Heart left ventricle (tissue), 16 donors: ENCODE measurements at regions not wholly inside any gene's neighbourhood (a gene's known extent, or its start where the extent isn't known, plus 50 kb on each side); places are given as distances from the start of the nearest gene placed in this dataset.

Source experiments
- ATAC-seq, 4 donors: fragments of 200-7000 bp; cut with Tn5 transposase; one replicate each; pipeline ENCODE4 v1.9.1; 2020 to 2022; ENCODE audit warnings: moderate library complexity in 4 of 4, mild to moderate bottlenecking in 3 of 4, moderate number of reproducible peaks in 1 of 4
- DNase-seq, 5 donors: peaks; one replicate each; pipeline ENCODE4 v3.0.0-alpha.2; 2020
- H3K27ac ChIP-seq, 12 donors: fragments of 200-600 bp; sonication (generic) in 4 of 12; one replicate each; pipeline versions ENCODE4 v1.5.0 to v1.8.0; 2016 to 2022; ENCODE audit warnings: mild to moderate bottlenecking in 2 of 12
- H3K27me3 ChIP-seq, 9 donors: fragments of 200-600 bp; sonication (generic) in 2 of 9; one replicate each; pipeline versions ENCODE4 v1.5.1 to v1.8.0; 2016 to 2022; ENCODE audit warnings: mild to moderate bottlenecking in 3 of 9
- H3K36me3 ChIP-seq, 9 donors: fragments of 200-600 bp; sonication (generic) in 2 of 9; one replicate each; pipeline versions ENCODE4 v1.5.0 to v1.8.0; 2018 to 2022; ENCODE audit warnings: mild to moderate bottlenecking in 2 of 9
- H3K4me1 ChIP-seq, 12 donors: fragments of 200-600 bp; sonication (generic) in 4 of 12; one replicate each; pipeline versions ENCODE4 v1.5.0 to v1.8.0; 2016 to 2022; ENCODE audit warnings: mild to moderate bottlenecking in 3 of 12
- H3K4me3 ChIP-seq, 12 donors: fragments of 200-600 bp; sonication (generic) in 4 of 12; one replicate each; pipeline versions ENCODE4 v1.5.0 to v1.8.0; 2017 to 2022; ENCODE audit warnings: mild to moderate bottlenecking in 9 of 12, moderate library complexity in 4 of 12
- H3K9me3 ChIP-seq, 12 donors: fragments of 200-600 bp; sonication (generic) in 4 of 12; one replicate each; pipeline versions ENCODE4 v1.5.0 to v1.8.0; 2016 to 2022; ENCODE audit warnings: mild to moderate bottlenecking in 1 of 12
- POLR2A ChIP-seq, 2 donors: fragments of 450-650 bp; IDR thresholded peaks; one replicate each; pipeline ENCODE4 v1.6.1; 2017; ENCODE audit warnings: antibody characterized with exemption in 2 of 2, mild to moderate bottlenecking in 2 of 2, moderate library complexity in 2 of 2
- WGBS, 4 donors: extraction: QIAGEN DNeasy Blood & Tissue Kit in 2 of 4; methylation state at CpG; one replicate each; pipeline versions ENCODE4 v1.1.5 to v1.1.7; 2013 to 2018; 5-methylcytosine and 5-hydroxymethylcytosine counted together
- intact Hi-C, 10 donors: fragments of 100-400 bp; cut with DNase I; formaldehyde crosslinking; loops; one replicate each; pipeline versions ENCODE4 v1.11.1 to v1.14.2; 2022
- TF ChIP-seq, protein P1 (sequence below), 12 donors: fragments of 200-600 bp; sonication (generic) in 4 of 12; IDR thresholded peaks; one replicate each; pipeline versions ENCODE4 v1.5.0 to v1.8.0; 2018 to 2022; ENCODE audit warnings: antibody characterized with exemption in 12 of 12, mild to moderate bottlenecking in 5 of 12
- donor health status: ischemic (EF 13 %, LVEDD 7.1; RV severe dilation, severe dysfunction).
- donor health status: healthy with polysubstance abuse.
- donor health status: DM: no; HTN: yes; CAD: no.
- donor health status: DM: no; HTN: no; CAD: no.
- donor health status: ischemic (EF 25% LVEDD 6.9; RV normal size, moderate dysfunction).
- donor health status: ischemic (EF 25% LVEDD 5.7; RV mildly dilated, moderate dysfunction).
- donor health status: healthy.
- donor health status: DM: yes; HTN: yes; CAD: no.
- donor health status: ischemic (EF 35%, LVEDD 5.7; RV mildly dilated, moderate dysfunction).
- donor health status: nonischemic (EF 11% LVEDD 7.7; RV severe dilation, severe dysfunction).
- donor health status: DM: yes; HTN: yes; CAD: no.
- donor health status: PGD.
- donor health status: ischemic (EF 29% LVEDD 5.4; RV normal size, mild dysfunction).
- donor health status: nonischemic (EF 23%, LVEDD 6.1; RV moderate dilation, normal function).

DNA sequence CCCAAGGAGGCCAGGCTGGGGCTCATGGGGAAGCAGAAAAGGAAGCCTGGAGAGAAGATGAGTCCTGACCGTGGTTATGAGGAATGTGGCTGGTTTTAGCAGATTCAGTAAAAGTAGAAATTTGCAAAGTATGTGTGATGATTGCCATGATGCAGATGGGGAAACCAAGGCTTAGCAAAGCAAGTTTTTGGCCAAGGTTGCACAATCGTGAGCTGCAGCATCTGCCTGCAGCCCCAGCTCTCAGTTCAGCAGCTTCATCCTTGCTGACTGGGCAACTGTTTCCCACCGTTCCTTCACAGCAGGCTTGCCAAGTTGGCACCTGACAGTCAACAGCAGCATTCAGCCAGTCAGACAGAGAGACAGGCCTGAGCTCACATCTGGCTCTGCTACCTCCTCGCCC, 656.7 kb downstream of the MED13L start:
- H3K36me3 ChIP-seq: no peaks in the 10 kb centered on the region
- WGBS, 4 donors: 65 to 78% (median 73%) methylated on average over 4 of the region's 4 CpGs
- peaks cover 0 to 5% (median 0%) of the 10 kb centered on the region in 9 donors for H3K27me3 ChIP-seq
- no peak overlapping the region for H3K4me3 ChIP-seq
- intact Hi-C loops: loop anchor here in 6 of 10 donors (5.0 to 10.0 kb wide), 6 partner anchors 116 to 939 kb away; partner anchors contain the start of gene TBX3 (in 1 of the 6)
- no peak overlapping the region for H3K27ac ChIP-seq
- H3K9me3 ChIP-seq: peaks cover 0 to 10% (median 1%) of the 10 kb centered on the region in 12 donors
- no peak for DNase-seq
- ATAC-seq: no peak
- H3K4me1 ChIP-seq: peaks cover 0 to 11% (median 0%) of the 10 kb centered on the region in 12 donors
- TF ChIP-seq, protein P1, sequence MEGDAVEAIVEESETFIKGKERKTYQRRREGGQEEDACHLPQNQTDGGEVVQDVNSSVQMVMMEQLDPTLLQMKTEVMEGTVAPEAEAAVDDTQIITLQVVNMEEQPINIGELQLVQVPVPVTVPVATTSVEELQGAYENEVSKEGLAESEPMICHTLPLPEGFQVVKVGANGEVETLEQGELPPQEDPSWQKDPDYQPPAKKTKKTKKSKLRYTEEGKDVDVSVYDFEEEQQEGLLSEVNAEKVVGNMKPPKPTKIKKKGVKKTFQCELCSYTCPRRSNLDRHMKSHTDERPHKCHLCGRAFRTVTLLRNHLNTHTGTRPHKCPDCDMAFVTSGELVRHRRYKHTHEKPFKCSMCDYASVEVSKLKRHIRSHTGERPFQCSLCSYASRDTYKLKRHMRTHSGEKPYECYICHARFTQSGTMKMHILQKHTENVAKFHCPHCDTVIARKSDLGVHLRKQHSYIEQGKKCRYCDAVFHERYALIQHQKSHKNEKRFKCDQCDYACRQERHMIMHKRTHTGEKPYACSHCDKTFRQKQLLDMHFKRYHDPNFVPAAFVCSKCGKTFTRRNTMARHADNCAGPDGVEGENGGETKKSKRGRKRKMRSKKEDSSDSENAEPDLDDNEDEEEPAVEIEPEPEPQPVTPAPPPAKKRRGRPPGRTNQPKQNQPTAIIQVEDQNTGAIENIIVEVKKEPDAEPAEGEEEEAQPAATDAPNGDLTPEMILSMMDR (IDR thresholded peaks at IDR 0.05): no peak
- no peak for TF ChIP-seq POLR2A (IDR thresholded peaks at IDR 0.05)

DNA sequence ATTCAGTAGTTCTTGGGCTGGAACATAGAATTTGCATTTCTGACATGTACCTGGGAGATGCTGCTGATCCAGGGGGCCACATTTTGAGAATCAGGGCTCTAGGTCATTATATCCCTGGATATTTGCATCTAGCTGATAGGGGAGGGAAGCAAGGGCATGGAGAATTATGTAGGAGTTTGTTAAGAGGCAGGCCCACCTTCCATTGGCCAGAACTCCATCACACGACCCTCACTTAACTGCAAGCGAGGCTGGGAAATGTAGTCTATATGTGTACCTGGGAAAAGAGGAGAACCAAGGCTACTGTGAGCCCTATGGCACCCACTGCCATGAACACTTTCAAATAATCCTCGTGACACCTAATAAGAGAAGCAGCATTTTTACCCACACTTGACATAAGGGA, 657.6 kb downstream of the MED13L start:
- WGBS, 4 donors: 56 to 83% (median 71%) methylated on average over 2 to 3 of the region's 3 CpGs
- intact Hi-C loops: loop anchor here in 6 of 10 donors (5.0 to 10.0 kb wide), 6 partner anchors 115 to 938 kb away; partner anchors contain the start of gene TBX3 (in 1 of the 6)
- peaks cover 0 to 11% (median 0%) of the 10 kb centered on the region in 12 donors for H3K4me1 ChIP-seq
- no peaks in the 10 kb centered on the region for H3K36me3 ChIP-seq
- H3K4me3 ChIP-seq: no peak overlapping the region
- no peak for DNase-seq
- peaks cover 0 to 3% (median under 1%) of the 10 kb centered on the region in 12 donors for H3K9me3 ChIP-seq
- H3K27ac ChIP-seq: no peak overlapping the region
- ATAC-seq: no peak
- TF ChIP-seq, protein P1 (IDR thresholded peaks at IDR 0.05): no peak
- no peak for TF ChIP-seq POLR2A (IDR thresholded peaks at IDR 0.05)
- peaks cover 0 to 5% (median 0%) of the 10 kb centered on the region in 9 donors for H3K27me3 ChIP-seq

DNA sequence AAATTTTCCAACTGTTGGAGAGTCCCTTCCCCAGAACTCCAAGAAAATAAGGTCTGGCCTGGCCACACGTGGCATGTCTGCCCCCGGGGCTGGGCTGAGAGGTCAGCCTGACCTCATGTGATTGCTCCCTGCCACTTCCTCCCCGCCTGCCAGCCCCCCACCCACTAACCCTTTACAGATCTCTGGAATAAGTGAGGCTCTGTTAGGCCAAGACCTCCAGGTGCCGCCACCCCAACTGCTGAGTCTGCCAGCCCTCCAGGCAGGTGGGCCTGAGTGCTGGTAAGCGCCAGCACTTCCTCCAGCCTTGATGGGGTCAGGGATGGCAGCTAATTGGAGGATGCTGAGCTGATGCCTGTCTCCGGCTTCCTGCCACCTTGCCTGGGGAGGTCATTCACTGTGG, 658.4 kb downstream of the MED13L start:
- H3K27ac ChIP-seq: no peak overlapping the region
- peaks cover 0 to 5% (median 0%) of the 10 kb centered on the region in 9 donors for H3K27me3 ChIP-seq
- peaks cover 0 to 4% (median 0%) of the 10 kb centered on the region in 12 donors for H3K4me1 ChIP-seq
- no peaks in the 10 kb centered on the region for H3K36me3 ChIP-seq
- no peak for DNase-seq
- WGBS, 4 donors: 58 to 81% (median 77%) methylated on average over 4 to 6 of the region's 6 CpGs
- TF ChIP-seq POLR2A (IDR thresholded peaks at IDR 0.05): no peak
- TF ChIP-seq, protein P1 (IDR thresholded peaks at IDR 0.05): no peak
- intact Hi-C loops: no loop called here
- H3K9me3 ChIP-seq: no peaks in the 10 kb centered on the region
- no peak overlapping the region for H3K4me3 ChIP-seq
- ATAC-seq: no peak

DNA sequence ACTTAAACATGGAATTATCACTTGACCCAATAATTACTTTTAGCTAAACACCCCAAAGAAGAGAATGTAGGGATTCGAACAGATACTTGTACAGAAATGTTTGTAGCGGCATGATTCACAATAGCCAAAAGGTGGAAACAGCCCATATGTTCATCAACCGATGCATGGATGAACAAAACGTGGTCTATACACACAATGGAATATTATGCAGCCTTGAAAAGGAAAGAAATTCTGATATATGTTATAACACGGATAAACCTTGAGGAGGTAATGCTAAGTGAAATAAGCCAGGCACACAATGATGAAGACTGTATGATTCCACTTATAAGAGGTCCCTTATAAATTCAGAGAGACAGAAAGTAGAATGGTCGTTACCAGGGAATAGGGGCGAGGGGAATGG, 659.4 kb downstream of the MED13L start:
- intact Hi-C loops: no loop called here
- Histone ChIP-seq H3K4me3 (no peak overlapping the region), H3K27ac (no peak overlapping the region), H3K9me3 (peaks cover 0 to 7% (median 0%) of the 10 kb centered on the region in 12 donors), H3K4me1 (no peaks in the 10 kb centered on the region), H3K27me3 (no peaks in the 10 kb centered on the region), H3K36me3 (no peaks in the 10 kb centered on the region)
- no peak for ATAC-seq
- DNase-seq: no peak
- WGBS, 4 donors: 95 to 96% (median 95%) methylated on average over 7 of the region's 7 CpGs
- TF ChIP-seq POLR2A (IDR thresholded peaks at IDR 0.05): no peak
- TF ChIP-seq, protein P1 (IDR thresholded peaks at IDR 0.05): no peak
